Subcutaneous abdominal adipose tissue (tissue), 5 donors: ENCODE measurements at regions not wholly inside any gene's neighbourhood (a gene's known extent, or its start where the extent isn't known, plus 50 kb on each side); places are given as distances from the start of the nearest gene placed in this dataset.
"Not testable (repeated sequence)": the region's sequence is repeated elsewhere in the genome, so short reads cannot be mapped to it uniquely, and the experiment has no call there.

Source experiments
- H3K27ac ChIP-seq: one replicate; pipeline ENCODE4 v1.7.0; 2013; ENCODE audit warnings: low read depth, mild to moderate bottlenecking, inconsistent platforms, low read length, moderate library complexity
- H3K27me3 ChIP-seq, 5 donors: one replicate each; pipeline ENCODE4 v1.7.0; 2013; ENCODE audit warnings: low read length in 5 of 5, inconsistent platforms in 1 of 5; ENCODE audit not compliant: control insufficient read depth in 5 of 5, insufficient read depth in 4 of 5
- H3K36me3 ChIP-seq, 5 donors: one replicate each; pipeline ENCODE4 v1.7.0; 2013; ENCODE audit warnings: low read length in 5 of 5; ENCODE audit not compliant: control insufficient read depth in 5 of 5, insufficient read depth in 5 of 5
- H3K4me1 ChIP-seq, 5 donors: one replicate each; pipeline ENCODE4 v1.7.0; 2013; ENCODE audit warnings: low read length in 5 of 5, mild to moderate bottlenecking in 3 of 5, moderate library complexity in 1 of 5; ENCODE audit not compliant: control insufficient read depth in 5 of 5, insufficient read depth in 5 of 5
- H3K4me3 ChIP-seq, 5 donors: one replicate each; pipeline ENCODE4 v1.7.0; 2013; ENCODE audit warnings: low read length in 5 of 5, low read depth in 1 of 5
- H3K9ac ChIP-seq, 5 donors: one replicate each; pipeline ENCODE4 v1.7.0; 2013; ENCODE audit warnings: low read length in 5 of 5, mild to moderate bottlenecking in 4 of 5, moderate library complexity in 3 of 5
- H3K9me3 ChIP-seq, 5 donors: one replicate each; pipeline ENCODE4 v1.7.0; 2013; ENCODE audit warnings: low read length in 5 of 5; ENCODE audit not compliant: control insufficient read depth in 5 of 5
- donor health status: healthy.
- donor health status: healthy.
- donor health status: healthy.
- donor health status: healthy.
- donor health status: healthy.

GRCh38 chr1:229007701-229008100 is 263.2 kb upstream of the RAB4A start:
- no peaks in the 10 kb centered on the region for H3K36me3 ChIP-seq
- H3K4me1 ChIP-seq: no peaks in the 10 kb centered on the region
- no peaks in the 10 kb centered on the region for H3K9me3 ChIP-seq
- no peaks in the 10 kb centered on the region for H3K27me3 ChIP-seq
- no peak overlapping the region for H3K9ac ChIP-seq
- no peak overlapping the region for H3K27ac ChIP-seq
- H3K4me3 ChIP-seq: no peak overlapping the region

GRCh38 chr1:229008347-229008746 is 262.6 kb upstream of the RAB4A start:
- H3K9ac ChIP-seq, H3K27me3 ChIP-seq, H3K4me1 ChIP-seq, H3K36me3 ChIP-seq, H3K4me3 ChIP-seq, H3K9me3 ChIP-seq, H3K27ac ChIP-seq: not testable (repeated sequence)

GRCh38 chr1:229011022-229011421 is 259.9 kb upstream of the RAB4A start:
- no peak overlapping the region for H3K27ac ChIP-seq

GRCh38 chr1:229012823-229013222 is 258.1 kb upstream of the RAB4A start:
- H3K27me3 ChIP-seq: no peaks in the 10 kb centered on the region
- peaks cover 0 to 4% (median 0%) of the 10 kb centered on the region in 5 donors for H3K4me1 ChIP-seq
- H3K27ac ChIP-seq: no peak overlapping the region
- H3K9me3 ChIP-seq: no peaks in the 10 kb centered on the region
- H3K4me3 ChIP-seq: no peak overlapping the region
- H3K36me3 ChIP-seq: no peaks in the 10 kb centered on the region
- no peak overlapping the region for H3K9ac ChIP-seq

More at GRCh38 chr1:229011022-229011421, 259.9 kb upstream of the RAB4A start:
- H3K4me3 ChIP-seq: no peak overlapping the region
- peaks cover 0 to 4% (median 0%) of the 10 kb centered on the region in 5 donors for H3K4me1 ChIP-seq
- H3K27me3 ChIP-seq: no peaks in the 10 kb centered on the region
- no peak overlapping the region for H3K9ac ChIP-seq
- H3K36me3 ChIP-seq: no peaks in the 10 kb centered on the region
- H3K9me3 ChIP-seq: no peaks in the 10 kb centered on the region

GRCh38 chr1:229013981-229014380 is 256.9 kb upstream of the RAB4A start:
- H3K4me1 ChIP-seq: peaks cover 0 to 4% (median 0%) of the 10 kb centered on the region in 5 donors
- no peaks in the 10 kb centered on the region for H3K36me3 ChIP-seq
- no peak overlapping the region for H3K9ac ChIP-seq
- no peaks in the 10 kb centered on the region for H3K27me3 ChIP-seq
- no peak overlapping the region for H3K27ac ChIP-seq
- peaks cover 0 to 5% (median 0%) of the 10 kb centered on the region in 5 donors for H3K9me3 ChIP-seq
- H3K4me3 ChIP-seq: no peak overlapping the region

- H3K4me3 ChIP-seq: no peak overlapping the region
- no peaks in the 10 kb centered on the region for H3K27me3 ChIP-seq
- peaks cover 0 to 4% (median 0%) of the 10 kb centered on the region in 5 donors for H3K4me1 ChIP-seq
- no peak overlapping the region for H3K27ac ChIP-seq
- peaks cover 0 to 5% (median 0%) of the 10 kb centered on the region in 5 donors for H3K9me3 ChIP-seq
- H3K9ac ChIP-seq: no peak overlapping the region
- no peaks in the 10 kb centered on the region for H3K36me3 ChIP-seq
These were observed 255.1 kb upstream of the RAB4A start for GRCh38 chr1:229015806-229016205.

DNA sequence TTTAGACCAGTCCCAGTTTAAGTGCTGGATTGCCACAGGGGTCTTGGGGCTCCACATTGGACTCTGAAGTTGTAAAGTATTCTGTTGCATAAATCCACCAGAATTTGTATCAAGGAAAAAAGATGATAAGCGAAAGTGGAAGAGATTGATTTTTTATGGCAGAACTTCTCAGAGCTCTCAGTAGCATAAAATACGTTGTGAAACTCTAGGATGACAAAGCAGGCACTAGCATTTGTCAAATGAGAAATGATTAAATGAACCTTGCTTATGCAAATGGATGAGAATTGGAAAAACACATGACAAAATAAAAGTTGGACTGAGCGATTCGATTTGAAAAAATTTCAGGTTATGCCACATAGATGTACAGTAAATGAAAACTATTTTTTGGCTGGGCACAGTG is 253.8 kb upstream of the RAB4A start:
- peaks cover 0 to 4% (median 0%) of the 10 kb centered on the region in 5 donors for H3K4me1 ChIP-seq
- H3K9me3 ChIP-seq: peaks cover 0 to 5% (median 0%) of the 10 kb centered on the region in 5 donors
- H3K9ac ChIP-seq: no peak overlapping the region
- no peaks in the 10 kb centered on the region for H3K36me3 ChIP-seq
- H3K4me3 ChIP-seq: no peak overlapping the region
- H3K27me3 ChIP-seq: no peaks in the 10 kb centered on the region
- no peak overlapping the region for H3K27ac ChIP-seq

DNA sequence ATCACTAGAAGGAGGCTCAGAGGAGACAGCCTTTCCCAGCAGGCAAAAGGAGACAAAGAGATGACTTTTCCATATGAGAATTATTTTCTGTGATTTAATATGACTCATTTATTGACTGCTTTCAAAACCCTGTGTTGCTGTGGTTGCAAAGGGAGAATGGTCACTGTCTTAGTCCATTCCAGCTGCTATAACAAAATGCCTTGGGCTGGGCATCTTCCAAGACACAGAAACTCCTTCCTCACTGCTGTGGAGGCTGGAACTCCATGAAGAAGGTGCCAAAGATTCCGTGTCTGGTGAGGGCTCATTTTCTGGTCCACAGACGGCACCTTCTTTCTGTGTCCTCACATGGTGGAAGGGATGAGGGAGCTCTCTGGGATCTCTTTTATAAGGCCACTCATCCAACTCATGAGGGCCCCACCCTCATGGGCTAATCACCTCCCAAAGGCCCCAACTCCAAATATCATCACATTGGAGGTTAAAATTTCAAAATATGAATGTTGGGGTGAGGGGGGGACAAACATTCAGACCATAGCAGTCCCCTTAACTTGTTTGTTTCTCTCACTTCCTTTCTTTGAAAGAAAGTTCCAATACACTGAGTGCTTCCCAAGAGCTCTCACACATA is 252.1 kb upstream of the RAB4A start:
- Histone ChIP-seq H3K9ac (no peak overlapping the region), H3K27ac (no peak overlapping the region), H3K9me3 (peaks cover 0 to 5% (median 0%) of the 10 kb centered on the region in 5 donors), H3K4me3 (no peak overlapping the region), H3K4me1 (peaks cover 0 to 6% (median 4%) of the 10 kb centered on the region in 5 donors), H3K27me3 (no peaks in the 10 kb centered on the region), H3K36me3 (no peaks in the 10 kb centered on the region)

DNA sequence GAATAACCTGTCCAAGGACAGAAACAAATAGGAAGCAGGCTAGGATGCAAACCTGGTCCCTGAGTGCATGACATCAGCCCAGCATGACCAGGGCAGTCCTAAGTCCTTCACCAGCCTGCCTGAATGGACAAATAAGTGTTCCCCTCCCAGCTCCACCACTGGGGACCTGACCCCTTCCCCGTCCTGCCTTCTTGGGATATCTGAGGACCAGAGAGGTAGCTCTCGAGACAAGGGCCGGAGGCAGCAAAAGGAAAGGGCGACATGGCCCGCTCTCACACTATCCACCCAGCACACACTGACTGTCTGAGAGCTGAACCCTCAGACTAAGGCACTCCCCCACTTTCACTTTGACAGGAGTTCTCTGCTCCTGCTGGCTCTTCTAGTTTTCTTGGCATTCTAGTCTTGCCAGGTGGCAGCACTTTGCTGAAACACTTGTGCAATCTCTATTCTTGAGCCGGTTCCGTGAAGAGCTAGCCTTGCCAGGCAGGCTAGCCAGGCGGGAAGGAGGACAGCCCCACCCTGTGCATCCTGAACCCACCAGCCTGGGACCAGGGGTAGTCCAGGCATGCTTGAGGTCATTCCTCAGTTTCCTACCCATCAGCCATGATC is 251.1 kb upstream of the RAB4A start:
- Histone ChIP-seq H3K9me3 (peaks cover 0 to 5% (median 0%) of the 10 kb centered on the region in 5 donors), H3K36me3 (no peaks in the 10 kb centered on the region), H3K4me3 (no peak overlapping the region), H3K4me1 (peaks cover 0 to 15% (median 8%) of the 10 kb centered on the region in 5 donors), H3K9ac (no peak overlapping the region), H3K27ac (no peak overlapping the region), H3K27me3 (no peaks in the 10 kb centered on the region)

- not testable (repeated sequence) for H3K4me3 ChIP-seq, H3K36me3 ChIP-seq, H3K9ac ChIP-seq, H3K27ac ChIP-seq, H3K9me3 ChIP-seq, H3K27me3 ChIP-seq
- peaks cover 0 to 23% (median 18%) of the 10 kb centered on the region in 5 donors for H3K4me1 ChIP-seq
These were observed 249.9 kb upstream of the RAB4A start for GRCh38 chr1:229021034-229021433.
